Smooth muscle cell (in vitro differentiated cells): ENCODE measurements at regions not wholly inside any gene's neighbourhood (a gene's known extent, or its start where the extent isn't known, plus 50 kb on each side); places are given as distances from the start of the nearest gene placed in this dataset.

Experiments used
- DNase-seq: peaks from one replicate; lab custom pipeline; 2025; ENCODE audit not compliant: unreplicated experiment; lab: John Stamatoyannopoulos, UW
- H2AFZ ChIP-seq: fragments of 200-600 bp; sonication (generic); 2 replicates; pipeline ENCODE4 v1.6.0; 2016; ENCODE audit warnings: antibody characterized with exemption, low read depth, mild to moderate bottlenecking
- H3F3A ChIP-seq: fragments of 200-600 bp; sonication (generic); 2 replicates; pipeline ENCODE4 v1.6.0; 2017; ENCODE audit warnings: antibody characterized with exemption, low read depth
- H3K27ac ChIP-seq: fragments of 200-600 bp; sonication (generic); 2 replicates; pipeline ENCODE4 v1.5.1; 2016; ENCODE audit warnings: low read depth, mild to moderate bottlenecking
- H3K27me3 ChIP-seq: fragments of 200-600 bp; sonication (generic); 2 replicates; pipeline ENCODE4 v1.6.1; 2016; ENCODE audit warnings: low read depth, mild to moderate bottlenecking
- H3K36me3 ChIP-seq: fragments of 200-600 bp; sonication (generic); 2 replicates; pipeline ENCODE4 v1.5.1; 2016; ENCODE audit warnings: low read depth
- H3K4me1 ChIP-seq: fragments of 200-600 bp; sonication (generic); 2 replicates; pipeline ENCODE4 v1.5.1; 2016; ENCODE audit warnings: low read depth
- H3K4me2 ChIP-seq: fragments of 200-600 bp; sonication (generic); 2 replicates; pipeline ENCODE4 v1.6.0; 2016; ENCODE audit warnings: mild to moderate bottlenecking
- H3K4me3 ChIP-seq: fragments of 200-600 bp; sonication (generic); 2 replicates; pipeline ENCODE4 v1.5.1; 2016; ENCODE audit warnings: mild to moderate bottlenecking
- H3K79me2 ChIP-seq: fragments of 200-600 bp; sonication (generic); 2 replicates; pipeline ENCODE4 v1.6.0; 2016; ENCODE audit warnings: low read depth, mild to moderate bottlenecking
- H3K9ac ChIP-seq: fragments of 200-600 bp; sonication (generic); 2 replicates; pipeline ENCODE4 v1.6.0; 2016; ENCODE audit warnings: low read depth
- H3K9me3 ChIP-seq: fragments of 200-600 bp; sonication (generic); replicated peaks from 2 replicates; pipeline ENCODE4 v1.5.1; 2016; ENCODE audit warnings: low read depth
- H4K20me1 ChIP-seq: fragments of 200-600 bp; sonication (generic); 2 replicates; pipeline ENCODE4 v1.6.0; 2016; ENCODE audit warnings: low read depth
- WGBS: methylation state at CpG from one replicate; pipeline ENCODE4 v1.1.7; 2016; ENCODE audit warnings: low lambda C conversion rate; 5-methylcytosine and 5-hydroxymethylcytosine counted together
- TF ChIP-seq, protein P1 (sequence below): fragments of 200-600 bp; sonication (generic); IDR thresholded peaks from 2 replicates; pipeline ENCODE4 v1.5.1; 2017; ENCODE audit warnings: borderline replicate concordance, mild to moderate bottlenecking, antibody characterized with exemption; ENCODE audit not compliant: insufficient read depth, poor library complexity, severe bottlenecking

DNA sequence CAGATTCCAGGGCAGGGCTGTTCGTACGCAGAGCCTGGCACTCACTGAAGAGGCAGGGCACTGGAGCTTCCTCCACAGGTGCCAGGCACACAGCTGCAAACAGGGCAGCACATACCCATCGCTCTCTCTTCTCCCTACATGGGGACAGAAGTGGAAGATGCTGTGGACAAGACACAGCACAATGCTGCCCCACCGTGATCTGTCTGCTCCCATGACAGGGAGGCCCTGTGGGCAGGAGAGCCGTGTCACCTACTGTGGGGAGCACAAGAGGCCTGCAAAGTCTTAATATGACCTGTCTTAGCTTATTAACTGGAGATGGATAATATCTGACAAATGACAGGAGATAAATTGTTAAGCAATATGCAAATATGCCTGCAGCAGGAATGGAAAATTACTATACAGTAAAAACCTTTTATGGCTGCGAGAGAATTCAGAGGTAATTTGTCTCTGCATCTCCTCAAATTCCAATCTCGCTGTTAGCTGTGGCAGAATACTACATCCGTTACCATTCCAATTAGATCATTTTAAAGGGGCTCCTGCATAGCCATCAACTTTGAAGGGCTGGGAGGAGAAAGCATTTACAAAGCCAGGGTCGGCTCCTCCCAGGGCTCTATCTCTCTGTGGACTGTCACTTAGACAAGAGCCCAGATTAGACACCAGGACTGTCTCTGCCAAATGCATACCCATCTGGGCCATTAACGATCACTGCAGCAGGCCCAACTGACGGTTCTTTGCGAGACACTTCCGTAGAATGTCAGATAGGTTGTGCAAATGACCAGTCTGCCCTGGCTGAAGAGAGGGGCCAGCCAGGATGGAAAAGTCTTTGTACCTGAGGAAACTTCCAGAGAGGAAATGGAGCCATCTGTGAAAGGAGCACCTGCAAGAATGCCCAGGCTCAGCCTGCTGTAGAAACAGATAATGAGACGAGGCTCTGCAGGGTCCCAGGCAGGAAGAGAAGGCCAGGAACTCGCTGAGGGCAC lies 90.7 kb upstream of the FSTL4 start:
- Histone ChIP-seq H3K4me1 (no peaks in the 10 kb centered on the region), H3K36me3 (no peaks in the 10 kb centered on the region), H3K79me2 (no peaks in the 10 kb centered on the region), H3K27me3 (no peaks in the 10 kb centered on the region), H3K9ac (no peak overlapping the region), H4K20me1 (no peaks in the 10 kb centered on the region), H3F3A (no peaks in the 10 kb centered on the region), H3K4me3 (no peak overlapping the region), H3K9me3 (no peaks in the 10 kb centered on the region), H2AFZ (no peak overlapping the region), H3K4me2 (no peak overlapping the region), H3K27ac (no peak overlapping the region)
- TF ChIP-seq, protein P1, sequence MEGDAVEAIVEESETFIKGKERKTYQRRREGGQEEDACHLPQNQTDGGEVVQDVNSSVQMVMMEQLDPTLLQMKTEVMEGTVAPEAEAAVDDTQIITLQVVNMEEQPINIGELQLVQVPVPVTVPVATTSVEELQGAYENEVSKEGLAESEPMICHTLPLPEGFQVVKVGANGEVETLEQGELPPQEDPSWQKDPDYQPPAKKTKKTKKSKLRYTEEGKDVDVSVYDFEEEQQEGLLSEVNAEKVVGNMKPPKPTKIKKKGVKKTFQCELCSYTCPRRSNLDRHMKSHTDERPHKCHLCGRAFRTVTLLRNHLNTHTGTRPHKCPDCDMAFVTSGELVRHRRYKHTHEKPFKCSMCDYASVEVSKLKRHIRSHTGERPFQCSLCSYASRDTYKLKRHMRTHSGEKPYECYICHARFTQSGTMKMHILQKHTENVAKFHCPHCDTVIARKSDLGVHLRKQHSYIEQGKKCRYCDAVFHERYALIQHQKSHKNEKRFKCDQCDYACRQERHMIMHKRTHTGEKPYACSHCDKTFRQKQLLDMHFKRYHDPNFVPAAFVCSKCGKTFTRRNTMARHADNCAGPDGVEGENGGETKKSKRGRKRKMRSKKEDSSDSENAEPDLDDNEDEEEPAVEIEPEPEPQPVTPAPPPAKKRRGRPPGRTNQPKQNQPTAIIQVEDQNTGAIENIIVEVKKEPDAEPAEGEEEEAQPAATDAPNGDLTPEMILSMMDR, result no peak
- no peak for DNase-seq
- 68% methylated on average over 15 of the region's 15 CpGs for WGBS

DNA sequence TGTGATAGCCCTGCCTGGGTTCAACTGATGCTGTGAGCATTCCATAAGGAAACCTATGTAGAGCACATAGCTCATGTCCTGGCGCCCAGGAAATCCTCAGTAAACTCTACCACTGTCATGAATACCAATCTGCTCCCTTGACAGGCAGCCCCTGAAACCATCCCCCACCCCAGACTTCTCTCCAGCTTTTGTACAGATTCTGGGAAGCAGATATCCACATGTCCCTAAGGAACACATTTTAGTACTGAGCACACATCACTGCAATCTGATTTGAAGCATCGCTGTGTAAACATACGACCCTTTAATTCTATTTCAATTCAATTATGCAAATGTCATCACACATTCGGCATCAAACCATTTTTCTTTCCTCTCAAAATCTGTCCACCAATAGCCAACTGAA lies 89.5 kb upstream of the FSTL4 start:
- no peak overlapping the region for H3K9ac ChIP-seq

DNA sequence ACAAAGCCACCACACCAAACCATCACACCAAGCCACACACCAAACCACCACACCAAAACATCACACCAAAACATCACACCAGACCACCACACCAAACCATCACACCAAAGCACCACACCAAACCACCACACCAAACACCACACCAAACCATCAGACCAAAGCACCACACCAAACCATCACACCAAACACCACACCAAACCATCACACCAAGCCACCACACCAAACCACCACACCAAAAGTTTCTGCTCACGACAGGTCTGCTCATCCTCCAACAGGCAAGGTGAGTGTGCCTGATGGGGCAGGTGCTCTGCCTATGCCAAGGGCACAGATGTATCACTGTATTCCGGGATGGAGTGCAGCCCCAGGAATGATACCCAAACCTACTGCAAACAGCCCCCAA lies 87.9 kb upstream of the FSTL4 start:
- no peak for DNase-seq
- no peak overlapping the region for H3K27ac ChIP-seq
- H3K9me3 ChIP-seq, result no peaks in the 10 kb centered on the region
- H3K36me3 ChIP-seq, result no peaks in the 10 kb centered on the region
- H3K27me3 ChIP-seq, result no peaks in the 10 kb centered on the region
- H3K4me2 ChIP-seq, result no peak overlapping the region
- WGBS, result 92% methylated on average over 2 of the region's 2 CpGs
- H3K79me2 ChIP-seq, result no peaks in the 10 kb centered on the region
- no peak overlapping the region for H3K4me3 ChIP-seq
- TF ChIP-seq, protein P1, result no peak
- no peaks in the 10 kb centered on the region for H3F3A ChIP-seq
- H4K20me1 ChIP-seq, result no peaks in the 10 kb centered on the region
- no peaks in the 10 kb centered on the region for H3K4me1 ChIP-seq
- no peak overlapping the region for H3K9ac ChIP-seq
- no peak overlapping the region for H2AFZ ChIP-seq

More for the DNA sequence above, 89.5 kb upstream of the FSTL4 start:
- no peak for DNase-seq
- H3K27me3 ChIP-seq, result no peaks in the 10 kb centered on the region
- no peaks in the 10 kb centered on the region for H3K79me2 ChIP-seq
- H2AFZ ChIP-seq, result no peak overlapping the region
- no peak overlapping the region for H3K4me3 ChIP-seq
- no peak overlapping the region for H3K4me2 ChIP-seq
- H3K4me1 ChIP-seq, result no peaks in the 10 kb centered on the region
- no peaks in the 10 kb centered on the region for H3F3A ChIP-seq
- H3K9me3 ChIP-seq, result no peaks in the 10 kb centered on the region
- no peaks in the 10 kb centered on the region for H3K36me3 ChIP-seq
- TF ChIP-seq, protein P1, result no peak
- H3K27ac ChIP-seq, result no peak overlapping the region
- no peaks in the 10 kb centered on the region for H4K20me1 ChIP-seq
- 92% methylated on average over 4 of the region's 4 CpGs for WGBS
